ENCODE measurements at regions not wholly inside any gene's neighbourhood (a gene's known extent, or its start where the extent isn't known, plus 50 kb on each side); places are given as distances from the start of the nearest gene placed in this dataset.

DNA sequence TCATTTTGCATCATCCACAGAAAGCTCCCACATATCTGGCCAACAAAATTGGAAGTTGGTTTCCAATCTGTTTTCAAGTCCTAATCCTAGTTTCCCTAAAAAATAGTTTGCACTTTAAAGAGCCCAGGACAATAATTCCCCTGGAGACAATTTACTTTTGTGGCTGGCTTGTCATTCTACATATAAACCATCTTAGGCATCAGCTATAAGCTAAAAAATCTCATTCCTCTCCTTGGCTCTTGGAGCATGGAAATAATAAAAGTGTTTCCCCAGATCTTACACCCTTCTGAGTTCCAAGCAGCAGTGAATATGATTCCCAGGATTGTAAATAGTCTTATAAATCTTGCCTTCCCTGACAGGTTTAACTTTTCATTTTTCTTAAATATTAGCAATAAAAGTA is 89.1 kb upstream of the NUDT4 start:
- no peak for TF ChIP-seq POLR2A (IDR thresholded peaks at IDR 0.05)
- TF ChIP-seq, protein P1, sequence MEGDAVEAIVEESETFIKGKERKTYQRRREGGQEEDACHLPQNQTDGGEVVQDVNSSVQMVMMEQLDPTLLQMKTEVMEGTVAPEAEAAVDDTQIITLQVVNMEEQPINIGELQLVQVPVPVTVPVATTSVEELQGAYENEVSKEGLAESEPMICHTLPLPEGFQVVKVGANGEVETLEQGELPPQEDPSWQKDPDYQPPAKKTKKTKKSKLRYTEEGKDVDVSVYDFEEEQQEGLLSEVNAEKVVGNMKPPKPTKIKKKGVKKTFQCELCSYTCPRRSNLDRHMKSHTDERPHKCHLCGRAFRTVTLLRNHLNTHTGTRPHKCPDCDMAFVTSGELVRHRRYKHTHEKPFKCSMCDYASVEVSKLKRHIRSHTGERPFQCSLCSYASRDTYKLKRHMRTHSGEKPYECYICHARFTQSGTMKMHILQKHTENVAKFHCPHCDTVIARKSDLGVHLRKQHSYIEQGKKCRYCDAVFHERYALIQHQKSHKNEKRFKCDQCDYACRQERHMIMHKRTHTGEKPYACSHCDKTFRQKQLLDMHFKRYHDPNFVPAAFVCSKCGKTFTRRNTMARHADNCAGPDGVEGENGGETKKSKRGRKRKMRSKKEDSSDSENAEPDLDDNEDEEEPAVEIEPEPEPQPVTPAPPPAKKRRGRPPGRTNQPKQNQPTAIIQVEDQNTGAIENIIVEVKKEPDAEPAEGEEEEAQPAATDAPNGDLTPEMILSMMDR (IDR thresholded peaks at IDR 0.05): no peak
- no peak overlapping the region for H3K4me3 ChIP-seq (ENCODE audit: low read depth, poor library complexity, severe bottlenecking)
- no peak for DNase-seq (ENCODE audit: low spot score in 2 of 2)
- intact Hi-C loops (cut with DNase I; ENCODE audit: low total_unique reads): no loop called here

DNA sequence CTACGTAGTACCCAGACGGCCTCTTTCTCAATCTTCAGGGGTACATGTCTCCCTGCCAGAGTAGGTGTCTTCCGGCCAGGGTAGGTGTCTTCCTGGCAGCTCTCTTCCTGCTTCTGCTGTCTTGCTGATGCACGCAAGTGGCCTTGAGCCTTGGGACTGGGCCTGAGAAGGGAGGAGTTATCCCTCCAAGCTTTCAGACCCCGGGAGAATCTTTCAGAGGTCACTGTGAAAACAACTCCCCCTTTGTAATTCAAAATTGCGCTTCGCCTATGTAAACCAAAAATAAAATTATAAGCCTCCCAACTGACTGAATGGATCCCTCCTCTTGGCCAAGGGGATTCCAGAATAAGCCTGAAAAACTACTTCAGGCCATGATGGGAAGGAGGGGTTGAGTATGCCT is 87.3 kb upstream of the NUDT4 start:
- H3K4me3 ChIP-seq (ENCODE audit: low read depth, poor library complexity, severe bottlenecking): no peak overlapping the region
- intact Hi-C loops (cut with DNase I; ENCODE audit: low total_unique reads): no loop called here
- no peak for TF ChIP-seq POLR2A (IDR thresholded peaks at IDR 0.05)
- TF ChIP-seq, protein P1 (IDR thresholded peaks at IDR 0.05): no peak
- WGBS, 2 donors: 82 to 86% methylated on average over 7 of the region's 7 CpGs
- DNase-seq (ENCODE audit: low spot score in 2 of 2): no peak

DNA sequence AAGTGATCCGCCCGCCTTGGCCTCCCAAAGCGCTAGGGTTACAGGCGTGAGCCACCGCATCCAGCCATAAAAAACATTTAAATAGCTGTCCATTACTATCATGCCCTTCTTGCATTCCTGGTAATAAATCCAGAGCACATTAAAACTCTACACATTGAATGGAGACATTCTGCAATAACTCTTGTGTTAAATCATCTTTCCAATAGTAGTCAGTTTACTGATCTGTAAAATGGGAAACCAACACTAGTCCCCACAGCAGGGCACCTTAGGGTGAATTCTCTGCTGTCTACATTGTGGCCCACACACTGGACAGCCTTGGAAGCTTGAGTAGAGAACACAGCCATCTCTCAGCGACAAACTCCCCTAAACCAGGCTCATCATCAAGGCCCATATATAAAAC is 85.5 kb upstream of the NUDT4 start:
- no peak for DNase-seq (ENCODE audit: low spot score in 2 of 2)
- H3K4me3 ChIP-seq (ENCODE audit: low read depth, poor library complexity, severe bottlenecking): no peak overlapping the region
- TF ChIP-seq, protein P1 (IDR thresholded peaks at IDR 0.05): no peak
- no peak for TF ChIP-seq POLR2A (IDR thresholded peaks at IDR 0.05)
- intact Hi-C loops (cut with DNase I; ENCODE audit: low total_unique reads): no loop called here
- WGBS, 2 donors: 93 to 99% methylated on average over 6 of the region's 6 CpGs

DNA sequence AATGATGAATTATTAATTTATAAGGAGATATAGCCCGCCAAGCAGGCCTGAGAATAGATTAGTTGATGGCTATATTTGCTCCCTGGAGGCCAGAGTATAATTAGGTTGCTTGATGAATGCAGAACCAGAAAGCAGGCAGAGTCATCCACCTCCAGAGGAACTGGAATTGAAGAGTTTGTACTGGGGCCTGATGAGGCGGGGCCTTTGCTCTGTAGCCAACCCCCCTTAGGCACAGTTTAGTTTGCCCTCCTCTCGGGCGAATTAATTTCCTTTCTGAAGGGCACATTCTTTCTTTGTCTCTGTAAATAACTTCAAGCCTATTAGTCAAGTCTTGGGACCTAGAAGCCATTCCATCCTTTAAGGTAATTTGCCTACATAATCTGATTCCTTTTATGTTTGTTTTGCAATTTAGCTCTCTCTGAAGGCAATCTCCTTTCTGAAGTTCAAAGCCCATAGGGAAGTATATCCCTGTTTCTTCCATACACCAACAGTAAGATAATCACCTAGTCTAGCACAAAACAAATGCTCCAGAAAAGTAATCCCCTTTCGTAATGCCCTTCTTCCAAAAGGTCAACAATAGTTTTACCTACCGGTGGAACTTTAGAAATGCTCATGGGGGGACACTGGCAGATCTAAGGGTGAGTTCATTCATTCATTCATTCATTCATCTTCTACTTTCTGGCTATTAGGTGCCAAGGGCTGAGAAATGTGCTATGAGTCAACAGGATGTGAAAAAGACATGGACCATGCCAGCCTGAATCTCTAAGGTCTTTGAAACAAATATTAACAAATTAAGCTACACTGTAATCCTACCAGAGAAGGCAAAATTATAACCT is 84.8 kb upstream of the NUDT4 start:
- no peak for TF ChIP-seq POLR2A (IDR thresholded peaks at IDR 0.05)
- TF ChIP-seq, protein P1 (IDR thresholded peaks at IDR 0.05): no peak
- intact Hi-C loops (cut with DNase I; ENCODE audit: low total_unique reads): no loop called here
- WGBS, 2 donors: 50 to 59% methylated on average over 6 of the region's 6 CpGs
- no peak overlapping the region for H3K4me3 ChIP-seq (ENCODE audit: low read depth, poor library complexity, severe bottlenecking)
- no peak for DNase-seq (ENCODE audit: low spot score in 2 of 2)

DNA sequence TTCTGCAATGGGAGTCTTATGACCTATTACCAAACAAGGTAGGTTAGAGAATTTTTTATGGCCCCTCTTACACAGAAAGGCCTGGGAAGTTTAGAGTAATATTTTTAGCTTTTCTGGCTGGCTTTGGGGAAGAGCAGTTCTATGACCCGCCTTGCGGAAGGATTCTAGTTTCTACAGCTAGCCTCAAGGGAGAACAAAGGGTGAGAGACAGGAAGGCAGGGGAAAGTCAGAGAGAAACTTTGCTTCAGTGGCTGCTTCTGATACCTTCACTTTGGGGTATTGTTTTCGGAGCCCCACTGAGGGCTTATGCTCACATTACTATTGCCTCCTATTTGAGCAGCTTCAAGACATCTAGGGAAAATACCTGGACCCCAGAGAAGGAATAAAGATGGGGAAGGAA is 80.7 kb upstream of the NUDT4 start:
- H3K4me3 ChIP-seq (ENCODE audit: low read depth, poor library complexity, severe bottlenecking): no peak overlapping the region
- intact Hi-C loops (cut with DNase I; ENCODE audit: low total_unique reads): no loop called here
- WGBS, 2 donors: 81 to 86% methylated on average over 3 of the region's 3 CpGs
- no peak for TF ChIP-seq POLR2A (IDR thresholded peaks at IDR 0.05)
- TF ChIP-seq, protein P1 (IDR thresholded peaks at IDR 0.05): no peak
- DNase-seq (ENCODE audit: low spot score in 2 of 2): no peak

DNA sequence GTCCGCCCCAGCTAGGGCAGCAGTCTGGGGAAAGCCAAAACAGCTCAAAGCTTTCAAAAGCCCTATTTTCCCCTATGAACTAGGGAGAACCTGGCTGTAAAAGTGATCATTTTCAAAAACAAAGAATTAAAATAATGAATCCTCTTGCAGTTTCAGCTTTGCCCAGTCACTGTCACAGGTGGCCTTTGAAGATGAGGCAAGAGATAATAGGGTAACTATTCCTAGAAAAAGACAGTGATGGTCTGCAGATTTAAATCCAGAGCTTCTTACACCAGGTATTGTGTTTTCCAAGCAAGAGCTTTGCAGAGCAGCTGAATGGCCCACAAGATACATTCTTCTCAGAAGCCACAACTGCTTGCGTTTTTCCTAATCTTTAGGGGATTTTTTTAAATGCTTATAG is 80.2 kb upstream of the NUDT4 start:
- 93 to 94% methylated on average over 2 of the region's 2 CpGs for WGBS, 2 donors
- TF ChIP-seq POLR2A (IDR thresholded peaks at IDR 0.05): no peak
- TF ChIP-seq, protein P1 (IDR thresholded peaks at IDR 0.05): no peak
- intact Hi-C loops (cut with DNase I; ENCODE audit: low total_unique reads): no loop called here
- no peak overlapping the region for H3K4me3 ChIP-seq (ENCODE audit: low read depth, poor library complexity, severe bottlenecking)
- no peak for DNase-seq (ENCODE audit: low spot score in 2 of 2)
